ENCODE measurements at regions not wholly inside any gene's neighbourhood (a gene's known extent, or its start where the extent isn't known, plus 50 kb on each side); places are given as distances from the start of the nearest gene placed in this dataset.

- DNase-seq (ENCODE audit: low spot score) = no peak
- POLR2A ChIA-PET (ENCODE audit: low non-redundant PET) = no interaction called here
- no peak for TF ChIP-seq CTCF (conservative IDR thresholded peaks at IDR 0.05; ENCODE audit: low read depth)
- H3K27ac ChIP-seq = no peak overlapping the region
- CTCF ChIA-PET = no interaction called here
Measured at GRCh38 chr3:20810555-20810954, 624.5 kb upstream of the SGO1 start.

- ChIA-PET CTCF (no interaction called here), POLR2A (ENCODE audit: low non-redundant PET) (no interaction called here)
- no peak overlapping the region for H3K27ac ChIP-seq
- no peak for DNase-seq (ENCODE audit: low spot score)
- TF ChIP-seq CTCF (conservative IDR thresholded peaks at IDR 0.05; ENCODE audit: low read depth) = no peak
Measured at GRCh38 chr3:20809356-20809755, 623.4 kb upstream of the SGO1 start.

- POLR2A ChIA-PET (ENCODE audit: low non-redundant PET) = no interaction called here
- H3K27ac ChIP-seq = no peak overlapping the region
- no peak for DNase-seq (ENCODE audit: low spot score)
- no peak for TF ChIP-seq CTCF (conservative IDR thresholded peaks at IDR 0.05; ENCODE audit: low read depth)
- CTCF ChIA-PET = no interaction called here
Measured at GRCh38 chr3:20808864-20809263, 622.9 kb upstream of the SGO1 start.

GRCh38 chr3:20798666-20799065 is 612.7 kb upstream of the SGO1 start:
- TF ChIP-seq CTCF (conservative IDR thresholded peaks at IDR 0.05; ENCODE audit: low read depth) = no peak
- ChIA-PET POLR2A (ENCODE audit: low non-redundant PET) (no interaction called here), CTCF (no interaction called here)
- DNase-seq (ENCODE audit: low spot score) = no peak
- H3K27ac ChIP-seq = no peak overlapping the region

GRCh38 chr3:20787005-20787404 is 601.0 kb upstream of the SGO1 start:
- CTCF ChIA-PET = no interaction called here
- TF ChIP-seq CTCF (conservative IDR thresholded peaks at IDR 0.05; ENCODE audit: low read depth) = no peak
- no peak for DNase-seq (ENCODE audit: low spot score)
- POLR2A ChIA-PET (ENCODE audit: low non-redundant PET) = no interaction called here
- H3K27ac ChIP-seq = no peak overlapping the region

GRCh38 chr3:20776692-20777091 is 590.7 kb upstream of the SGO1 start:
- DNase-seq (ENCODE audit: low spot score) = no peak
- ChIA-PET CTCF (no interaction called here), POLR2A (ENCODE audit: low non-redundant PET) (no interaction called here)
- H3K27ac ChIP-seq = no peak overlapping the region
- no peak for TF ChIP-seq CTCF (conservative IDR thresholded peaks at IDR 0.05; ENCODE audit: low read depth)

GRCh38 chr3:20776286-20776685 is 590.3 kb upstream of the SGO1 start:
- CTCF ChIA-PET = no interaction called here
- POLR2A ChIA-PET (ENCODE audit: low non-redundant PET) = no interaction called here
- no peak for DNase-seq (ENCODE audit: low spot score)
- TF ChIP-seq CTCF (conservative IDR thresholded peaks at IDR 0.05; ENCODE audit: low read depth) = no peak
- H3K27ac ChIP-seq = no peak overlapping the region
